ENCODE measurements at regions not wholly inside any gene's neighbourhood (a gene's known extent, or its start where the extent isn't known, plus 50 kb on each side); places are given as distances from the start of the nearest gene placed in this dataset.
"Not testable (repeated sequence)": the region's sequence is repeated elsewhere in the genome, so short reads cannot be mapped to it uniquely, and the experiment has no call there.

DNA sequence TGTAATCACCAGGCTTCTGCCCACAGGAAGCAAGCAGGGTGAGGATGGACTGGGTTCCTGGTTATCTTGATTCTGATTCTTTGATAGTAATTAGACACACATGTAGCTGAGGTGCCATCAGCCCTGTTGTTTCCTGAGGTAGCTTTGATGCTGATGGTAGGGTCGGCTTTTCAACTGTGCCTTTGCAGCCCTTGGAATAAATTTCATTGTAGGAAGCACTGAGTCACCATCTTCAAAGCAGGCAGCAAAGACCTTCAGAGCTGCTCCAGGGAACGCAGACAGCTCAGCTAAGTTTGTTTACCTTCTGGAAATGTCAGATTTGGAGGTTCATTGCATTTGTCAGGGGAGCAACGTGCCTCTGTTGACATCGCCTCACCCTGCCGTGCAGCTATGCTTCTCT, 135.4 kb downstream of the ASMT start:
- H3K9me3 ChIP-seq = no peaks in the 10 kb centered on the region
- no peak for DNase-seq
- no peaks in the 10 kb centered on the region; the same call in 1 of the 2 replicates for H3K27me3 ChIP-seq (replicated peaks; ENCODE audit: control insufficient read depth, insufficient read depth, low read length)
- ChIA-PET POLR2A (no interaction called here), CTCF (no interaction called here)
- H3K4me3 ChIP-seq (ENCODE audit: low read depth, low read length) = no peak overlapping the region
- Mint-ChIP-seq H3K27me3 (ENCODE audit: insufficient read depth, unreplicated experiment) (no peaks in the 10 kb centered on the region), H3K36me3 (ENCODE audit: insufficient read depth, unreplicated experiment) (no peaks in the 10 kb centered on the region), H3K9me3 (ENCODE audit: unreplicated experiment) (peaks cover 5% of the 10 kb centered on the region), H3K27ac (ENCODE audit: unreplicated experiment) (no peak overlapping the region), H3K4me1 (ENCODE audit: low read depth, unreplicated experiment) (no peaks in the 10 kb centered on the region), H3K4me3 (ENCODE audit: unreplicated experiment) (no peak overlapping the region)
- no TSS peak for BruUV-seq (replicated peaks)
- no peaks in the 10 kb centered on the region for H3K4me1 ChIP-seq
- intact Hi-C loops (cut with micrococcal nuclease; ENCODE audit: unreplicated experiment) = no loop called here
- TF ChIP-seq, protein P1, sequence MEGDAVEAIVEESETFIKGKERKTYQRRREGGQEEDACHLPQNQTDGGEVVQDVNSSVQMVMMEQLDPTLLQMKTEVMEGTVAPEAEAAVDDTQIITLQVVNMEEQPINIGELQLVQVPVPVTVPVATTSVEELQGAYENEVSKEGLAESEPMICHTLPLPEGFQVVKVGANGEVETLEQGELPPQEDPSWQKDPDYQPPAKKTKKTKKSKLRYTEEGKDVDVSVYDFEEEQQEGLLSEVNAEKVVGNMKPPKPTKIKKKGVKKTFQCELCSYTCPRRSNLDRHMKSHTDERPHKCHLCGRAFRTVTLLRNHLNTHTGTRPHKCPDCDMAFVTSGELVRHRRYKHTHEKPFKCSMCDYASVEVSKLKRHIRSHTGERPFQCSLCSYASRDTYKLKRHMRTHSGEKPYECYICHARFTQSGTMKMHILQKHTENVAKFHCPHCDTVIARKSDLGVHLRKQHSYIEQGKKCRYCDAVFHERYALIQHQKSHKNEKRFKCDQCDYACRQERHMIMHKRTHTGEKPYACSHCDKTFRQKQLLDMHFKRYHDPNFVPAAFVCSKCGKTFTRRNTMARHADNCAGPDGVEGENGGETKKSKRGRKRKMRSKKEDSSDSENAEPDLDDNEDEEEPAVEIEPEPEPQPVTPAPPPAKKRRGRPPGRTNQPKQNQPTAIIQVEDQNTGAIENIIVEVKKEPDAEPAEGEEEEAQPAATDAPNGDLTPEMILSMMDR (IDR thresholded peaks at IDR 0.05; ENCODE audit: insufficient read depth in 1 of 2, low read depth in 1 of 2, low read length in 1 of 2, severe bottlenecking in 1 of 2, unreplicated experiment in 1 of 2) = no peak
- H3K36me3 ChIP-seq (ENCODE audit: control insufficient read depth, insufficient read depth, low read length) = no peaks in the 10 kb centered on the region; the same call in 1 of the 2 replicates

DNA sequence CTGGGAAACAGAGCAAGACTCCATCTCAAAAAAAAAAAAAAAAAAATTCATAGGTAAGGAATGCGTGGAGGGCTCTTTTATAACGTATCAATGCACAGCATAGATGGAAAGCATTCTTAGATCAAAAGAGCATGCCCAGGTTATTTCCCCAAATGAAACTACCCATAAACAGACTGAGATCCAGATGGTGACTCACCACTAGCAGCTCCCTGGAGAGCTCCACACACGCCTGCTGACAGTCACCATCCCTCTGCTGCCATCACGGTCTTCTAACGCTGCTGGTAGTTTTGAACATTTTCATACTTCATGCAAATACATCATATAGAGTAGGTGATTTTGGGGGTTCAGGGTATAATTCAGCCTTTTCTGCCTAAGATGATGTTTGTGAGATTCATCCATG, 136.9 kb downstream of the ASMT start:
- peaks cover 14% of the 10 kb centered on the region for H3K9me3 Mint-ChIP-seq (ENCODE audit: unreplicated experiment)

DNA sequence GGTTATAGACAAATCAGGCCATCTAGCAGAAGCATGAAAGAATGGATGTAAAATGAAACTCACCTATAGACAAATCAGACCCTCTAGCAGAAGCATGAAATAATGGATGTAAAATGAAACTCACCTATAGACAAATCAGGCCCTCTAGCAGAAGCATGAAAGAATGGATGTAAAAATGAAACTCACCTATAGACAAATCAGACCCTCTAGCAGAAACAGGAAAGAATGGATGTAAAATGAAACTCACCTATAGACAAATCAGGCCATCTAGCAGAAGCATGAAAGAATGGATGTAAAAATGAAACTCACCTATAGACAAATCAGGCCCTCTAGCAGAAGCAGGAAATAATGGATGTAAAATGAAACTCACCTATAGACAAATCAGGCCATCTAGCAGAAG, 137.9 kb downstream of the ASMT start:
- H3K4me3 Mint-ChIP-seq (ENCODE audit: unreplicated experiment); intact Hi-C loops (cut with micrococcal nuclease; ENCODE audit: unreplicated experiment); POLR2A ChIA-PET; H3K4me1 ChIP-seq; H3K27me3 Mint-ChIP-seq (ENCODE audit: insufficient read depth, unreplicated experiment); H3K36me3 ChIP-seq (ENCODE audit: control insufficient read depth, insufficient read depth, low read length); H3K4me1 Mint-ChIP-seq (ENCODE audit: low read depth, unreplicated experiment); DNase-seq; CTCF ChIA-PET; H3K36me3 Mint-ChIP-seq (ENCODE audit: insufficient read depth, unreplicated experiment); H3K9me3 ChIP-seq; H3K27me3 ChIP-seq (replicated peaks; ENCODE audit: control insufficient read depth, insufficient read depth, low read length); H3K4me3 ChIP-seq (ENCODE audit: low read depth, low read length); H3K27ac Mint-ChIP-seq (ENCODE audit: unreplicated experiment); BruUV-seq (replicated peaks): not testable (repeated sequence)
- H3K9me3 Mint-ChIP-seq (ENCODE audit: unreplicated experiment) = peaks cover 18% of the 10 kb centered on the region

More for the DNA sequence above, 136.9 kb downstream of the ASMT start:
- no peak for DNase-seq
- Mint-ChIP-seq H3K27me3 (ENCODE audit: insufficient read depth, unreplicated experiment) (no peaks in the 10 kb centered on the region), H3K36me3 (ENCODE audit: insufficient read depth, unreplicated experiment) (no peaks in the 10 kb centered on the region), H3K4me3 (ENCODE audit: unreplicated experiment) (no peak overlapping the region), H3K4me1 (ENCODE audit: low read depth, unreplicated experiment) (no peaks in the 10 kb centered on the region), H3K27ac (ENCODE audit: unreplicated experiment) (no peak overlapping the region)
- Histone ChIP-seq H3K27me3 (replicated peaks; ENCODE audit: control insufficient read depth, insufficient read depth, low read length) (no peaks in the 10 kb centered on the region; the same call in 1 of the 2 replicates), H3K9me3 (no peaks in the 10 kb centered on the region), H3K4me1 (no peaks in the 10 kb centered on the region), H3K4me3 (ENCODE audit: low read depth, low read length) (no peak overlapping the region), H3K36me3 (ENCODE audit: control insufficient read depth, insufficient read depth, low read length) (no peaks in the 10 kb centered on the region; the same call in 1 of the 2 replicates)
- BruUV-seq (replicated peaks) = no TSS peak
- ChIA-PET CTCF (no interaction called here), POLR2A (no interaction called here)
- intact Hi-C loops (cut with micrococcal nuclease; ENCODE audit: unreplicated experiment) = no loop called here
- TF ChIP-seq, protein P1 (IDR thresholded peaks at IDR 0.05; ENCODE audit: insufficient read depth in 1 of 2, low read depth in 1 of 2, low read length in 1 of 2, severe bottlenecking in 1 of 2, unreplicated experiment in 1 of 2) = no peak

DNA sequence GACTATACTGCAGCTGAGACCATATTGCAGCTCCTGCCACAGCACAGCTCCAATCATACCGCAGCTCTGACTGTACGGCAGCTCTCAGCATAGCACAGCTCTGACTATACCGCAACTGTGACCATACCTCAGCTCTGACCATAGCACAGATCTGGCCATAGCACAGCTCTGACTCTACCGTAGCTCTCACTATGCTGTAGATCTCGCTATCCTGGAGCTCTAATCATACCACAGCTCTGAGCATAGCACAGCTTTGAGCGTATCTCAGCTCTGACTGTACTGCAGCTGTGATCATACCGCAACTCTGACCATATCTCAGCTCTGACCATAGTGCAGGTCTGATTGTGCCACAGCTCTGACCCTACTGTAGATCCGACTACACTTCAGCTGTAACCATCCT, 139.2 kb downstream of the ASMT start:
- Histone ChIP-seq H3K27me3 (replicated peaks; ENCODE audit: control insufficient read depth, insufficient read depth, low read length) (no peaks in the 10 kb centered on the region; the same call in 1 of the 2 replicates), H3K4me1 (no peaks in the 10 kb centered on the region), H3K4me3 (ENCODE audit: low read depth, low read length) (no peak overlapping the region), H3K9me3 (no peaks in the 10 kb centered on the region), H3K36me3 (ENCODE audit: control insufficient read depth, insufficient read depth, low read length) (no peaks in the 10 kb centered on the region; the same call in 1 of the 2 replicates)
- Mint-ChIP-seq H3K4me3 (ENCODE audit: unreplicated experiment) (no peak overlapping the region), H3K27ac (ENCODE audit: unreplicated experiment) (no peak overlapping the region), H3K27me3 (ENCODE audit: insufficient read depth, unreplicated experiment) (no peaks in the 10 kb centered on the region), H3K9me3 (ENCODE audit: unreplicated experiment) (peaks cover 30% of the 10 kb centered on the region), H3K4me1 (ENCODE audit: low read depth, unreplicated experiment) (no peaks in the 10 kb centered on the region), H3K36me3 (ENCODE audit: insufficient read depth, unreplicated experiment) (no peaks in the 10 kb centered on the region)
- ChIA-PET CTCF (no interaction called here), POLR2A (no interaction called here)
- no TSS peak for BruUV-seq (replicated peaks)
- no peak for DNase-seq
- TF ChIP-seq, protein P1 (IDR thresholded peaks at IDR 0.05; ENCODE audit: insufficient read depth in 1 of 2, low read depth in 1 of 2, low read length in 1 of 2, severe bottlenecking in 1 of 2, unreplicated experiment in 1 of 2) = no peak
- intact Hi-C loops (cut with micrococcal nuclease; ENCODE audit: unreplicated experiment) = no loop called here

All from Caco-2 (cell line).